22Rv1 (cell line): ENCODE measurements at regions not wholly inside any gene's neighbourhood (a gene's known extent, or its start where the extent isn't known, plus 50 kb on each side); places are given as distances from the start of the nearest gene placed in this dataset.
A peak's percentile ranks its signal among the peaks of the same experiment; 100 is the strongest.

Source experiments
- H3K27ac ChIP-seq: fragments of 450-650 bp; 2 replicates; pipeline ENCODE4 v1.5.1; 2017
- ZFX ChIP-seq: fragments of 450-650 bp; IDR thresholded peaks from 2 replicates; pipeline ENCODE4 v1.6.1; 2017; ENCODE audit warnings: antibody characterized with exemption, borderline replicate concordance
- TF ChIP-seq, protein P1 (sequence below): fragments of 450-650 bp; IDR thresholded peaks from 2 replicates; pipeline ENCODE4 v1.5.1; 2017; ENCODE audit warnings: mild to moderate bottlenecking

DNA sequence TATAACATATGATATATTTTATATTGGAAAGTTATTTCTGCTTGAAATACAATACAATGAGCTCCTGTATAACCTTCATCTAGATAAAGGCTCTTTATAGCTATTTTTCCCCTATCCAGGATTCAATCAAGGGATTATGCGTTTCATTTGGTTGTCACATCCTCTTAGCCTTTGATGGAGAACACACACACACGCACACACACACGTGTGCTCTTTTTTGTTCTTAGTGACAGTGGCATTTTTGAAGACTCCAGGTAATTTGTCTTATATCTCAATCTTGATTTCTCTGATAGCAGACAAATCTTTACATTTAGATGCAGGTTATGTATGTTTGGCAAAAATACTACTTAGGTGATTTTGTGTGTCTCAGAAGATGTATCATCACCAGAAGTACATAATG is 144.2 kb upstream of the CEP126 start:
- TF ChIP-seq, protein P1, sequence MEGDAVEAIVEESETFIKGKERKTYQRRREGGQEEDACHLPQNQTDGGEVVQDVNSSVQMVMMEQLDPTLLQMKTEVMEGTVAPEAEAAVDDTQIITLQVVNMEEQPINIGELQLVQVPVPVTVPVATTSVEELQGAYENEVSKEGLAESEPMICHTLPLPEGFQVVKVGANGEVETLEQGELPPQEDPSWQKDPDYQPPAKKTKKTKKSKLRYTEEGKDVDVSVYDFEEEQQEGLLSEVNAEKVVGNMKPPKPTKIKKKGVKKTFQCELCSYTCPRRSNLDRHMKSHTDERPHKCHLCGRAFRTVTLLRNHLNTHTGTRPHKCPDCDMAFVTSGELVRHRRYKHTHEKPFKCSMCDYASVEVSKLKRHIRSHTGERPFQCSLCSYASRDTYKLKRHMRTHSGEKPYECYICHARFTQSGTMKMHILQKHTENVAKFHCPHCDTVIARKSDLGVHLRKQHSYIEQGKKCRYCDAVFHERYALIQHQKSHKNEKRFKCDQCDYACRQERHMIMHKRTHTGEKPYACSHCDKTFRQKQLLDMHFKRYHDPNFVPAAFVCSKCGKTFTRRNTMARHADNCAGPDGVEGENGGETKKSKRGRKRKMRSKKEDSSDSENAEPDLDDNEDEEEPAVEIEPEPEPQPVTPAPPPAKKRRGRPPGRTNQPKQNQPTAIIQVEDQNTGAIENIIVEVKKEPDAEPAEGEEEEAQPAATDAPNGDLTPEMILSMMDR: no peak
- no peak for TF ChIP-seq ZFX
- no peak overlapping the region for H3K27ac ChIP-seq

DNA sequence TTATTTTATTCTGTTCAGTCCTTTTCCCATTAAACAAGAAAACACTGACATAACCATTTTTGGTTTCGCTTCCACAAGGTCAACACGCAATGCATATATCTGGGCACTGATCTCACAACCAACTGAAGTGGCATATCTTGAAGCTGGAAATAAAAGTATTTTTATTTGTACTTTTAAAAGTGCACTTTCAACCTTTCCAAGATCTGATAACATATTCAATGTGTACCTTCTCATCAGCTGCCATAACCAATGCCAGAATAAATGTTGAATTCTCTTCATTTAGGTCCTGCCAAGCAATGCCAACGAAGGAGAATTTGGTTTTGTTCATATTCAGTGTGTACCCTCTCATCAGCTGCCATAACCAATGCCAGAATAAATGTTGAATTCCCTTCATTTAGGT is 148.9 kb upstream of the CEP126 start:
- TF ChIP-seq, protein P1: no peak
- no peak for TF ChIP-seq ZFX
- H3K27ac ChIP-seq: no peak overlapping the region; the same call in 1 of the 2 replicates

- TF ChIP-seq ZFX: no peak
- TF ChIP-seq, protein P1: peak; percentile 20; the same call in 1 of the 2 replicates
- H3K27ac ChIP-seq: no peak overlapping the region
These were observed 154.9 kb upstream of the CEP126 start for GRCh38 chr11:101759771-101760450.

GRCh38 chr11:101757741-101758140 is 157.1 kb upstream of the CEP126 start:
- no peak for TF ChIP-seq ZFX
- TF ChIP-seq, protein P1: no peak

DNA sequence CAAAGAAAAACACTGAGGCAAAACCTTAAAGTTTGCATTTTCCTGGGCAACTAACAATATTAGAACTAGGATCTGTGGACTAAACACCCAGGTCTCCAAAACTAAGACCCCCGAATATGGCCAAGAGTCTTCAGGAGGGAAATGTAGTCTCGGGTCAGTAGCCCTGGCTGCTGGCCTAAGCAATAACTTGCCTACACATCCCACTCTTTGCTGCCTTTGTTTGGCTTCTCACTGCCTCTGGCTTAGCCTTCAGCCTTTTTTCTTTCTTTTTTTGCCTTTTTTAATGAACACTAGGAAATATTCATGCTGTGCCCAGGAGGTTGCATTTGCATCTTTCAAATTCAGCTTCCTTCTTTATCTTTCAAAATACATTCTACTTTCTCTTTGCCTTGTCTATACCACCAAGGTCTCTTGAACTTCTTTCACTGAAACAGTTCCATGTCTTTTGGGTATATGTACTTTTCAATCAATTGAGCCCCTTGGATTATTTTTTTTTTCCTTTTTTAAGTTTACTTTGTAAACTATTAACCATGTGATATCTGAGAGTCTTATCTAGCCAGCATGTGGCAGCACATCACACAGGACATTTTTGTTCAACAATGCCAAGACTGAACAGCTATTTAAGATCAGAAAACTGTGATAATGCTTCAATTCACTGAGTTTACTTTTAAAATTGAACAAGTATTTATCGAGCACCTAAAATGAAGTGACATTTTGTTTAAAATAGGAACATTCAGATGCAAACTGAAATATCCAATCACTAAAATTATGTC is 165.0 kb upstream of the TRPC6 start:
- TF ChIP-seq ZFX: no peak
- TF ChIP-seq, protein P1: no peak
- H3K27ac ChIP-seq: no peak overlapping the region

More at GRCh38 chr11:101757741-101758140, 157.1 kb upstream of the CEP126 start:
- H3K27ac ChIP-seq: no peak overlapping the region

- no peak for TF ChIP-seq ZFX
- TF ChIP-seq, protein P1: no peak
- H3K27ac ChIP-seq: no peak overlapping the region
These were observed 161.9 kb upstream of the TRPC6 start for GRCh38 chr11:101745756-101746155.

DNA sequence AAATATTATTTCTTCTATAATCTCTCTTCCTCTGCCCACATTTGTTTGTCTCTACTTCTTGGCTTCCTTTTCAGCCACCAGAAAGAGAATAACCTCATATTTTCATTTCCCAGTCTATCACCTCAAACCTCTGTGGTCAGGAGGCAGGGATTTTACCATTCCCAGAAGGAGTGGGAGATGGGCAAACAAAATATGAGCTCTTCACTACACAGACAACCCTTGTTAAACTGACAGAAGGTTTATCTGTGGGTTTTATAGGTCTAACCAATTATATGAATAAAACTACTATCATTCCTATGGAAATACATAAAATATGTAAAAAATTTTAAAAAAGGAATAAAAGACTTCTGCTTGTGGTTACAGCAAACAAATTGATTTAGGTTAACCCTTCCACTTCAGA is 160.0 kb upstream of the TRPC6 start:
- no peak overlapping the region for H3K27ac ChIP-seq
- TF ChIP-seq, protein P1: no peak
- TF ChIP-seq ZFX: no peak
